ENCODE measurements at regions not wholly inside any gene's neighbourhood (a gene's known extent, or its start where the extent isn't known, plus 50 kb on each side); places are given as distances from the start of the nearest gene placed in this dataset.

DNA sequence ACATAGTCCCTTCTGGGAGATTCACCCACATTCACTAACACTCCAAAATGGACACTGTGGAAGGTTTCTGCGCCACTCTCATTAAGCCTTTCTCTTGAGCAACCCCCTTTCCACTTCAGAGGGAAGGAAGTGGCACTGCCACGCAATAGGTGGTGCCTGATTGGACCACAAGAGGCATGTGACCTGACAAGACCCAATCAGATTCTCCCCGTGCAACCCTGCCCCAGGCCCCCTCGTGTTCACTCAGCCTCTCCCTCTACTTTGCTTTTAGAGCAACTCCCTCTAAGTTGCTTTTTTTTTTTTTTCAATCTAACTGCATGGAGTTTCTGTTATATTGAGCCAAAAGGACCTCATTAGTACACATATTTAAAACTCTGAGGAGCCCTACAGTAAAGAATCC lies 158.0 kb downstream of the EN1 start:
- TF ChIP-seq CTCF (IDR thresholded peaks at IDR 0.05) (no peak), EP300 (IDR thresholded peaks at IDR 0.05) (no peak), POLR2A (IDR thresholded peaks at IDR 0.05) (no peak)

All from ovary (tissue), 3 donors.